HepG2 (cell line): ENCODE measurements at regions not wholly inside any gene's neighbourhood (a gene's known extent, or its start where the extent isn't known, plus 50 kb on each side); places are given as distances from the start of the nearest gene placed in this dataset.

Source experiments
- ELF4 ChIP-seq: sonication (generic); formaldehyde crosslinking; IDR thresholded peaks from 2 replicates; pipeline ENCODE4 v1.5.0; 2020; ENCODE audit warnings: missing genetic modification reagents, mild to moderate bottlenecking, moderate library complexity, borderline replicate concordance
- JDP2 ChIP-seq: sonication (generic); formaldehyde crosslinking; IDR thresholded peaks from 2 replicates; pipeline ENCODE4 v1.8.1; 2022; ENCODE audit warnings: missing genetic modification reagents, borderline replicate concordance
- MED8 ChIP-seq: sonication (generic); formaldehyde crosslinking; IDR thresholded peaks from 2 replicates; pipeline ENCODE4 v1.8.1; 2023; ENCODE audit warnings: mild to moderate bottlenecking, missing genetic modification reagents; ENCODE audit not compliant: insufficient replicate concordance
- POLR2A ChIP-seq, 2 experiments: IDR thresholded peaks; 2 replicates each; pipeline ENCODE4 v1.6.1; 2011; ENCODE audit warnings: low read depth in 2 of 2, low read length in 2 of 2, mild to moderate bottlenecking in 1 of 2, moderate library complexity in 1 of 2; ENCODE audit not compliant: insufficient read depth in 1 of 2
- ZNF205 ChIP-seq: IDR thresholded peaks from 2 replicates; pipeline ENCODE4 v1.6.1; 2018; ENCODE audit warnings: missing biosample characterization, missing genetic modification reagents
- ZNF34 ChIP-seq: sonication (generic); formaldehyde crosslinking; IDR thresholded peaks from 2 replicates; pipeline ENCODE4 v1.4.0; 2020; ENCODE audit warnings: mild to moderate bottlenecking, missing genetic modification reagents, borderline replicate concordance

DNA sequence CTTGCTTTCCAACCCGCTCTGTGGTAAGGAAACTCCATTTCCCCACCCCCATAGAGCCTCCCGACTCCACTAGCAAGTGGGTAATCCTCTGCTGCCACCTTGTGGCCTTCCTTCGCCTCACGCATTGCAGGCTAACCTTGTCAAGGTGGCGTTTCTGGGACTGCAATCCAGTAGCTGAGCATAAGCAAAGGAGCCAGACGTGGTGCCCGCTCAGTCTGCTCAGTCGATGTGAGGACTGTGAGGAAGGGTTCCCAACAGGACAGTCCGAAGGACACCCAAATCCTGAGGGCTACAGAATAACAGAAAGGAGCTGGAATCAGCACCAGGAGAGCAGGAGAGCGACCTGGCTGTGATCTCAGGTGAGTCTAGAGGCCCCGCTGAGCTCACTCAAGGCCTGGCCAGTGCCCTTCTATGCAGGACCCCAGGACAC is 144.2 kb downstream of the SUCLG1 start:
- TF ChIP-seq ZNF34 = no peak
- no peak for TF ChIP-seq POLR2A (IDR thresholded peaks at IDR 0.05; ENCODE audit: insufficient read depth in 1 of 2, low read depth in 2 of 2, low read length in 2 of 2)
- no peak for TF ChIP-seq JDP2 (CRISPR knock-in tag)
- TF ChIP-seq ELF4 (CRISPR knock-in tag) = no peak
- TF ChIP-seq ZNF205 = no peak
- no peak for TF ChIP-seq MED8
